Muscle layer of colon (tissue), 2 donors: ENCODE measurements at regions not wholly inside any gene's neighbourhood (a gene's known extent, or its start where the extent isn't known, plus 50 kb on each side); places are given as distances from the start of the nearest gene placed in this dataset.

Experiments used
- H3K27ac ChIP-seq: one replicate; pipeline ENCODE4 v1.7.0; 2013; ENCODE audit warnings: low read depth, mild to moderate bottlenecking, low read length, moderate library complexity
- H3K27me3 ChIP-seq, 2 donors: one replicate each; pipeline ENCODE4 v1.7.0; 2013; ENCODE audit warnings: low read length in 2 of 2, mild to moderate bottlenecking in 2 of 2; ENCODE audit not compliant: insufficient read depth in 2 of 2, control insufficient read depth in 1 of 2
- H3K36me3 ChIP-seq: one replicate; pipeline ENCODE4 v1.7.0; 2013; ENCODE audit warnings: mild to moderate bottlenecking, low read length; ENCODE audit not compliant: insufficient read depth
- H3K4me1 ChIP-seq: one replicate; pipeline ENCODE4 v1.7.0; 2013; ENCODE audit warnings: mild to moderate bottlenecking, low read length; ENCODE audit not compliant: insufficient read depth
- H3K4me3 ChIP-seq, 2 donors: one replicate each; pipeline ENCODE4 v1.7.0; 2013; ENCODE audit warnings: low read length in 2 of 2, low read depth in 1 of 2, mild to moderate bottlenecking in 1 of 2, moderate library complexity in 1 of 2
- H3K9ac ChIP-seq: one replicate; pipeline ENCODE4 v1.7.0; 2013; ENCODE audit warnings: low read length
- H3K9me3 ChIP-seq: one replicate; pipeline ENCODE4 v1.7.0; 2013; ENCODE audit warnings: mild to moderate bottlenecking, low read length
- donor health status: abdominal sarcoma.
- donor health status: Adenocarcinoma of cecum.

DNA sequence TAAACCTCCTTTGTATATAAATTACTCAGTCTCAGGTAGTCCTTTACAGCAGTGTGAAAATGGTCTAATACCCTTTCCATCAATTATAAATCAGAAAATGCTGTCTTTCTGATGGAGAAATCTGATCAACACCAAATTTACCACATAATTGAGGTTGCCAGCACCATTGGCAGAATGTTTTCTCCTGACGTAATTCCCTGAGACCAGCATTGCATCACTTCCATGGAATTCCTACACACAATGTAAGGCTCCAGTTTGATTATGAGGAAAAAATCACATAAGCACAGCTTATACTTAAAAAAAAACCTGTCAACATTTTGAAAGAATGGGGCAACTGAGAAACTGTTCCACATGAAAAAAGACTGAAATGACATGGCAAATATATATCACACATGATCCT is 618.7 kb upstream of the CDH6 start:
- Histone ChIP-seq H3K9ac (no peak overlapping the region), H3K27ac (no peak overlapping the region), H3K4me1 (no peaks in the 10 kb centered on the region), H3K4me3 (no peak overlapping the region), H3K27me3 (no peaks in the 10 kb centered on the region), H3K9me3 (no peaks in the 10 kb centered on the region), H3K36me3 (no peaks in the 10 kb centered on the region)

DNA sequence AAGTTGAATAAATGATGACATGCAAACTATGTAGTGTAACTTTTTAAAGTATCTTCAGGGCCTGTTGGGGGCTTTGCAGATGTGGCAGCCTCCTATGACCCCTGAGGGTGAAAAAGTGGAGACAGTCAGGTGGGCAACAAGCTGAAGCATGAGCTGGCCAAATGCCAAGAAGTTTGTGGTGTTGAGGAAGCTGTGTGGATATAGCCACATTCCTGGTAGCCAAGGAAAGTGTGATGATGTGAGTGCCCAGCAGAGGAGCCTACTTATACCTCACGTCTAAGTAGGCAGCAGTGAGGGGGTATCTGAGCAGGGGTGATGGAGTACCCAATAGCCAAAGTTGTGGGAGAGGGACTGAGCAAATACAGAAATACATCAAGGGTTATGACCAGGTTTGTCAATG is 621.2 kb upstream of the CDH6 start:
- Histone ChIP-seq H3K4me1 (no peaks in the 10 kb centered on the region), H3K4me3 (no peak overlapping the region), H3K9ac (no peak overlapping the region), H3K36me3 (no peaks in the 10 kb centered on the region), H3K9me3 (no peaks in the 10 kb centered on the region), H3K27me3 (no peaks in the 10 kb centered on the region), H3K27ac (no peak overlapping the region)

DNA sequence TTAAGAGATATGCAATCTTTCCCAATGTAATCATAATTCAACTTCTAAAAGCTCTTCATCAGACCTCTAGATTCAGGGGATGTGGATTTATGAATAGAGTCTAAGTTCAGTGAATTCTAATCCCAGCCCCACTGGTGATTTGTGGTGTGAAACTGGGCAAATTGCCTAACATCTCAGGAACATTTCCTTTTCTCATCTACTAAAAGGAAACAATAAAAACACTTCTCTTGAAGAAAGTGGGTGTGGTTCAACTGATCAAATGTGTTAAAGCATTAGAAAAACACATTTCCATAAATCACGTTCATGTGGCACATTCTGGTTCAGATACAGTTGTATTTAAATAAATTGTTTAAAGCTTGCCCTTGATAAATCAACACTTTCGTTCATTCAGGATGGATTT is 631.7 kb upstream of the CDH6 start:
- Histone ChIP-seq H3K9ac (no peak overlapping the region), H3K27me3 (no peaks in the 10 kb centered on the region), H3K27ac (no peak overlapping the region), H3K9me3 (no peaks in the 10 kb centered on the region), H3K4me1 (no peaks in the 10 kb centered on the region), H3K36me3 (no peaks in the 10 kb centered on the region), H3K4me3 (no peak overlapping the region)

DNA sequence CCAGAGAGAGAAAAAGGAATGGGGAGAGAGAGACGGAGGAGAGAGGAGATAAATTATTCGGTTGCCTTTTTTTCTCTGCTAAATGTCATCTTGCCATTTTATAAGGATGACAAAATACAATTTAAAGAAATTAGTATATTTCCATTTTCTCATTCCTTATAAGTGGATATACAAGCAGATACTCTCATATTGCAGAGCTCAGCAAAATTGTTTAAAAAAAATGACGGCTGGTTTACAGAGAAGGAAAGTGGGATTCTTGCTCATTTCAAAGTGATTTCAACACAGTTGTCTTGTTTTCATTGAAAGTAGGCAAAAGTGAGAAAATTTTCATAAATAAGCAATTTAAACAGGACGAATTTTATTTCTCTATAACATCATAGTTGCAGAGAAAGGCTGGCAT is 641.9 kb upstream of the CDH6 start:
- Histone ChIP-seq H3K4me3 (no peak overlapping the region), H3K9me3 (no peaks in the 10 kb centered on the region), H3K27ac (no peak overlapping the region), H3K36me3 (no peaks in the 10 kb centered on the region), H3K9ac (no peak overlapping the region), H3K4me1 (no peaks in the 10 kb centered on the region), H3K27me3 (no peaks in the 10 kb centered on the region)

DNA sequence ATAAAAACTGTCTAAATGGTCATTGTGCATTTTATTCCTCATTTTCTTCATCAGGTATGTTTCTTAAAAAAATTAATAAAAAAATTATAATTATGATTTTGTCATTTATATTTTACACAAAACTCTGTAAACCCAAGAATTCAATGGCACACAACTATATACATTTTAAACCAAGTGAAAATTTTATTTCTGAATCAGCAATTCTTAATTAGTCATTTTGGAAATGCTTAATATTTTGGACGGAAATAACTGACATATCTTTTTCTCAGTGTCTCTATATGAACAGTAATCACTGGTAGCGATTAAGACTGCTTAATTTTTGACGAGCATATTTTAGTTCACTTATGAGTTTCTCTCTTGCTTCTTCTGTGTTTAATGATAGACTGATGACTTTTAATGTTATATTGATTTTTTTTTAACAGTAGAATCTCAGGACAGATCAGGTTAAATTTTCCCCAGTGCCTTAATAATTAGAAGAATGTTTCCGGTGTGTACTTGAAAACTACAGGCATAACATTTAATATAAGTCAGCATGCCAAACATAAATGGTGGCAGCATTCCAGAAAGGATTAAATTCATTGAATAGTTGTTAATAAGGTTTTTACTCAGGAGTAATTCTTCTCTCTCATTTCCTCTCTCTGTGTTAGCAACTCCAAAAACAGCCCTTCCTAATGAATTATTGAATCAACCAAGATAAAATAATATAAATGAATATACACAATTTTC is 644.7 kb upstream of the CDH6 start:
- no peaks in the 10 kb centered on the region for H3K9me3 ChIP-seq
- no peak overlapping the region for H3K27ac ChIP-seq
- H3K4me3 ChIP-seq: no peak overlapping the region
- H3K36me3 ChIP-seq: no peaks in the 10 kb centered on the region
- H3K27me3 ChIP-seq: no peaks in the 10 kb centered on the region
- no peaks in the 10 kb centered on the region for H3K4me1 ChIP-seq
- H3K9ac ChIP-seq: no peak overlapping the region

DNA sequence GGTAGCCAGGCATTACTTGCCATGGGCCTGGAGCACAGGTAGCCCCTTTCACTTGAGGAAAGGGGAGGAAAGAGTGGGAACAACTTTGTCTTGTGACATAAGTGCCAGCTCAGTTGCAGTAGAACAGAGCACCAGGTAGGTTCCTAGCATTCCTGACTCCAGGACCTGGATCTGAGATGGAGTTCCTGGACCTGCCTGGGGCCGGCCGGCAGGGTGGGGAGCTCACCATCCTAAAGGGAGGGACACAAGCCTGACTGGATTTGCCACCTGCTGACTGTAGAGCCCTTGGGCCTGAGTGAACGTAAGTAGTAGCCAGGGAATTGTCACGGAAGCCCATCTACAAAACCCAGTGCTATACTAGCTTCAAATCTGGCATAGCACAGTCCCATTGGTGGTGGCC is 653.3 kb upstream of the CDH6 start:
- Histone ChIP-seq H3K4me1 (no peaks in the 10 kb centered on the region), H3K9me3 (no peaks in the 10 kb centered on the region), H3K27me3 (no peaks in the 10 kb centered on the region), H3K27ac (no peak overlapping the region), H3K4me3 (no peak overlapping the region), H3K9ac (no peak overlapping the region), H3K36me3 (no peaks in the 10 kb centered on the region)

DNA sequence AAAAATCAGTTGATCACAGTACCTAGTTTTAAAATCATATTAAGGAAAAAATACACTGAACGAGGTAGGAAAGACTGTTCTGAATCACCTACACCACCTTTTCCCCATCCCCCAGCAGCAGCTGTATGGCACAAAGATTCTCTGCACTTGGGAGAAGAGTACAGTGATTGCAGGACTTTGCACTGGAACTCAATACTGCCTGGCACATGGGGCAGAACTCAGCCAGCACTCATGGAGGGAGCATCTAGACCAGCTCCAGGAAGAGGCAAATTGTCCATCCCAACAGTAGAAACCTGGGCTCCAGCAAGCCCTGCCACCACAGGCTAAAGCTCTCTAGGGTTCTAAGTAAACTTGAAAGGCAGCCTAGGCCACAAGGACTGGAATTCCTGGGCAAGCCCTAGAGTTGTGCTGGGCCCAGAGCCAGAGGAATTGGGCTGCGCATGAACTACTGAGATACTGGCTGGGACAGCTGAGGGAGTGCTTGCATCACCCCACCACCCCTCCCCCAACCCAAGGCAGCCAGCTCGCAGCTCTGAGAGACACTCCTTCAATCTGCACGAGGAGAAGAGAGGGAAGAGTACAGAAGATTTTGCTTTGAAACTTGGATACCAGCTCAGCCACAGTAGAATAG is 654.4 kb upstream of the CDH6 start:
- Histone ChIP-seq H3K36me3 (no peaks in the 10 kb centered on the region), H3K4me3 (no peak overlapping the region), H3K9ac (no peak overlapping the region), H3K9me3 (no peaks in the 10 kb centered on the region), H3K27ac (no peak overlapping the region), H3K4me1 (no peaks in the 10 kb centered on the region), H3K27me3 (no peaks in the 10 kb centered on the region)

DNA sequence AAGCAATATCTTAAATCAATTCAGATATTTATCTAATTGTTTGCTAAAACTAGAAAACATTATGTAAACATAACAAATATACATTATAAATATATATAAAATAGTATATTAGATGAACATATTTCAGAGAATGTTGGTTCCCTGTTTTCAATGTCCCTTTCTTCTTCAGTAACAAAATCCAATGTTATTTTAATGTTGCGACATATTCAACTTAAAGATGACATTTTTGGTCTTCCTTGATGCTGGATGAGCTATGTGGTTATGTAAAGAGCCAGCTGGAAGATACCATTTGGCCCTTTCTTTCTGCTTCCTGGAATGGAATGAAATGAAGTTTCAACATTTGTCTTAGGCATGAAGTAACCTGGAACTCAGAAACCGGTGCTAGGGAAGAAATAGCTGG is 668.1 kb upstream of the CDH6 start:
- H3K4me1 ChIP-seq: no peaks in the 10 kb centered on the region

DNA sequence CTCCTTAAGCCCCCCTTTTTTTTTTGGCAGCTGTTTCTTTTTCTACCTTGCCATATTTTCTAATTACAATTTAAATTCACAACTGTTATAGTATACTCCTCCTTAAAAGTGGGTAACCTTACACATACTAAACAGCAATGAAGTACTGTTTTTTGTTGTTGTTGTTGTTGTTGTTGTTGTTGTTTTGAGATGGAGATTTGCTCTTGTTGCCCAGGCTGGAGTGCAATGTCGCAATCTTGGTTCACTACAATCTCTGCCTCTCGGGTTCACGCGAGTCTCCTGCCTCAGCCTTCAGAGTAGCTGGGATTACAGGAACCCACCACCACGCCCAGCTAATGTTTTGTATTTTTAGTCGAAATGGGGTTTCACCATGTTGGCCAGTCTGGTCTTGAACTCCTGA is 669.1 kb upstream of the CDH6 start:
- Histone ChIP-seq H3K27me3 (no peaks in the 10 kb centered on the region), H3K36me3 (no peaks in the 10 kb centered on the region), H3K9ac (no peak overlapping the region), H3K9me3 (no peaks in the 10 kb centered on the region), H3K27ac (no peak overlapping the region), H3K4me3 (no peak overlapping the region), H3K4me1 (no peaks in the 10 kb centered on the region)

More for the DNA sequence above, 668.1 kb upstream of the CDH6 start:
- no peak overlapping the region for H3K4me3 ChIP-seq
- no peak overlapping the region for H3K27ac ChIP-seq
- H3K9me3 ChIP-seq: no peaks in the 10 kb centered on the region
- no peaks in the 10 kb centered on the region for H3K27me3 ChIP-seq
- no peak overlapping the region for H3K9ac ChIP-seq
- H3K36me3 ChIP-seq: no peaks in the 10 kb centered on the region

DNA sequence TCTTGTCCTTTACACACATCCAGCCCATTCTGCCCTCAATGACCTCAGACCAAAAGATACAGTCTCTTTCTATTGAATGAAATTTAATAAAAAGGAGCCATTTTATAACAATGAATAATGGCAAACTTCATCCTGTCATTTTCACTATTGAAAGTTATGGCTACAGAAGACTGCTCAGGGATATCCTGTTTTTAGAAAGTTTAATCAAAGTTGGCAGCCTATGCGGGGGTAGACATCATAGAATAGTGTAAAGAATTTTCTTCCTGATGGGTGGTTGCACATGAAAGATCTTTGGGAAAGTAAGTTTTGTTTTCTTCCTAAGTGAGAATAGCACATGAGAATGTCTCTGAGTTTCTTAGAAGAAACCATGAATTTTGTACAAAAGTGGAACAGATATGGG is 670.4 kb upstream of the CDH6 start:
- no peaks in the 10 kb centered on the region for H3K9me3 ChIP-seq
- no peaks in the 10 kb centered on the region for H3K4me1 ChIP-seq
- H3K4me3 ChIP-seq: no peak overlapping the region
- H3K9ac ChIP-seq: no peak overlapping the region
- H3K36me3 ChIP-seq: no peaks in the 10 kb centered on the region
- no peak overlapping the region for H3K27ac ChIP-seq
- H3K27me3 ChIP-seq: no peaks in the 10 kb centered on the region

DNA sequence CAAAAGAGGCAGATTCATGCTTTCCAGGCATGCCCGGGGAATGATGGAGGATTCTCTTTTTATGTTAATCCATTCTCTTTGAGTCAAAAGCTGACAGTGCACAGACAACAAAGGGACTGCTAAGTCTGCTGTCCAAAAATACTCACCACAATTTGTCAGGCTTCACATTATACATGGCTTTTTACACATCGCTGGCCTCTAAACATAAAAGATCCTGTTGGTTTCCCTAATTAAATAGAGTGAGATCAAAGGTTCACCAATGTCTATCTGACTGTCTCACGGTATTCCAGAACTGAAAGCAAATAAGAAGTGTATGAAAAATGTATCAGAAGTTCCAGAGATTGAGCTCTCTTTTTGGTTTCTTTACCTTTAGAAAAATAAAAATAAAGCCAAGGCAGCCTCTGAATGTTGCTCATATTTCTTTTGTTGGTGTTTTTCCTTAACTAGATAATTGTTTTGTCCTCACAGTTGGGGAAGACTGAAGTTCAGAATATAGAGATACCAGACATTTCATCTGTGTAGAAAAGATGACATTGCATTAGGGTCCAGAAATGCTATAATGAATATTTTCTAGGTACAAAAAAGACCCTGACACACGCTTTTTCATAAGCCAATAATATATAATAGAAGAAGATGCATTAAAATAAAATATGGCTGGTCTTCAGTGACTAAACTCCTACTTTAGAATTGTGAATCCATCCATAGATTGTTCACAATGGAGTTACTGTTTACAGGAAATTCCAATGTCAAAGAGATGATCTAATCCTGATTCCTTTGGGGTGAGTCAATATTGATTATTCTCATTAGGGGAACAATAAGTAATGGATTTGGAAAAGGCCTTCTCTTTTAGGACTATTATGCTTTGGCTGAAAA is 688.2 kb upstream of the CDH6 start:
- H3K36me3 ChIP-seq: no peaks in the 10 kb centered on the region
- H3K4me1 ChIP-seq: no peaks in the 10 kb centered on the region
- H3K27me3 ChIP-seq: no peaks in the 10 kb centered on the region
- H3K4me3 ChIP-seq: no peak overlapping the region
- no peaks in the 10 kb centered on the region for H3K9me3 ChIP-seq
- no peak overlapping the region for H3K27ac ChIP-seq
- no peak overlapping the region for H3K9ac ChIP-seq
